ENCODE measurements at regions not wholly inside any gene's neighbourhood (a gene's known extent, or its start where the extent isn't known, plus 50 kb on each side); places are given as distances from the start of the nearest gene placed in this dataset.

- TF ChIP-seq EZH2 (IDR thresholded peaks at IDR 0.05) (no peak), EZH2phosphoT487 (IDR thresholded peaks at IDR 0.05) (no peak)
- TF ChIP-seq, protein P1, sequence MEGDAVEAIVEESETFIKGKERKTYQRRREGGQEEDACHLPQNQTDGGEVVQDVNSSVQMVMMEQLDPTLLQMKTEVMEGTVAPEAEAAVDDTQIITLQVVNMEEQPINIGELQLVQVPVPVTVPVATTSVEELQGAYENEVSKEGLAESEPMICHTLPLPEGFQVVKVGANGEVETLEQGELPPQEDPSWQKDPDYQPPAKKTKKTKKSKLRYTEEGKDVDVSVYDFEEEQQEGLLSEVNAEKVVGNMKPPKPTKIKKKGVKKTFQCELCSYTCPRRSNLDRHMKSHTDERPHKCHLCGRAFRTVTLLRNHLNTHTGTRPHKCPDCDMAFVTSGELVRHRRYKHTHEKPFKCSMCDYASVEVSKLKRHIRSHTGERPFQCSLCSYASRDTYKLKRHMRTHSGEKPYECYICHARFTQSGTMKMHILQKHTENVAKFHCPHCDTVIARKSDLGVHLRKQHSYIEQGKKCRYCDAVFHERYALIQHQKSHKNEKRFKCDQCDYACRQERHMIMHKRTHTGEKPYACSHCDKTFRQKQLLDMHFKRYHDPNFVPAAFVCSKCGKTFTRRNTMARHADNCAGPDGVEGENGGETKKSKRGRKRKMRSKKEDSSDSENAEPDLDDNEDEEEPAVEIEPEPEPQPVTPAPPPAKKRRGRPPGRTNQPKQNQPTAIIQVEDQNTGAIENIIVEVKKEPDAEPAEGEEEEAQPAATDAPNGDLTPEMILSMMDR (IDR thresholded peaks at IDR 0.05), result no peak
Measured at GRCh38 chr15:67895237-67895636, 55.4 kb upstream of the RNU6-1 start.
